Adipocyte (in vitro differentiated cells): ENCODE measurements at regions not wholly inside any gene's neighbourhood (a gene's known extent, or its start where the extent isn't known, plus 50 kb on each side); places are given as distances from the start of the nearest gene placed in this dataset.
A peak's percentile ranks its signal among the peaks of the same experiment; 100 is the strongest.

Experiments
- DNase-seq: peaks from one replicate; pipeline ENCODE4 v3.0.0-alpha.2; 2015; ENCODE audit warnings: low read depth
- H3K27me3 ChIP-seq: replicated peaks from 2 replicates; pipeline ENCODE4 v1.7.0; 2013; ENCODE audit warnings: mild to moderate bottlenecking, low read length, moderate library complexity; ENCODE audit not compliant: control insufficient read depth, insufficient read depth
- H3K36me3 ChIP-seq: 2 replicates; pipeline ENCODE4 v1.7.0; 2013; ENCODE audit warnings: low read length, mild to moderate bottlenecking, moderate library complexity; ENCODE audit not compliant: control insufficient read depth, insufficient read depth, severe bottlenecking
- H3K4me1 ChIP-seq: 2 replicates; pipeline ENCODE4 v1.7.0; 2013; ENCODE audit warnings: mild to moderate bottlenecking, low read length, moderate library complexity; ENCODE audit not compliant: control insufficient read depth, insufficient read depth
- H3K4me3 ChIP-seq: 2 replicates; pipeline ENCODE4 v1.7.0; 2013; ENCODE audit warnings: mild to moderate bottlenecking, low read length, moderate library complexity
- H3K9ac ChIP-seq: 2 replicates; pipeline ENCODE4 v1.7.0; 2013; ENCODE audit warnings: mild to moderate bottlenecking, low read length, moderate library complexity
- H3K9me3 ChIP-seq: 2 replicates; pipeline ENCODE4 v1.7.0; 2013; ENCODE audit warnings: mild to moderate bottlenecking, low read length, moderate library complexity; ENCODE audit not compliant: control insufficient read depth

DNA sequence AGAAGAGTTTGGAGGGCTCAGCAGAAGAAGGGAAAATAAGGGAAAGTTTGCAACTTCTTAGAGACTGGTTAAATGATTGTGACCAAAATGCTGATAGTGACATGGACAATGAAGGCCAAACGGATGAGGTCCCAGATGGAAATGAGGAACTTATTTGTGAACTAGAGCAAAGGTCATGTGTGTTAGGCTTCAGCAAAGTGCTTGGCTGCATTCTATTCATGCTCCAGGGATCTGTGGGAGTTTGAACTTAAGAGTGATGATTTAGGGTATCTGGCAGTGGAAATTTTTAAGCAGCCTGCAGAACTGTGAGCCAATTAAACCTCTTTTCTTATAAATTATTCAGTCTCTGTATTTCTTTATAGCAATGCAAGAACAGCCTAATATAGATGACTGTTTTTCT lies 88.9 kb upstream of the ARHGAP5 start:
- Histone ChIP-seq H3K27me3 (peaks cover 11% of the 10 kb centered on the region), H3K4me3 (no peak overlapping the region), H3K36me3 (no peaks in the 10 kb centered on the region), H3K4me1 (peaks cover 29% of the 10 kb centered on the region), H3K9ac (no peak overlapping the region), H3K9me3 (peaks cover 28% of the 10 kb centered on the region)
- no peak for DNase-seq

DNA sequence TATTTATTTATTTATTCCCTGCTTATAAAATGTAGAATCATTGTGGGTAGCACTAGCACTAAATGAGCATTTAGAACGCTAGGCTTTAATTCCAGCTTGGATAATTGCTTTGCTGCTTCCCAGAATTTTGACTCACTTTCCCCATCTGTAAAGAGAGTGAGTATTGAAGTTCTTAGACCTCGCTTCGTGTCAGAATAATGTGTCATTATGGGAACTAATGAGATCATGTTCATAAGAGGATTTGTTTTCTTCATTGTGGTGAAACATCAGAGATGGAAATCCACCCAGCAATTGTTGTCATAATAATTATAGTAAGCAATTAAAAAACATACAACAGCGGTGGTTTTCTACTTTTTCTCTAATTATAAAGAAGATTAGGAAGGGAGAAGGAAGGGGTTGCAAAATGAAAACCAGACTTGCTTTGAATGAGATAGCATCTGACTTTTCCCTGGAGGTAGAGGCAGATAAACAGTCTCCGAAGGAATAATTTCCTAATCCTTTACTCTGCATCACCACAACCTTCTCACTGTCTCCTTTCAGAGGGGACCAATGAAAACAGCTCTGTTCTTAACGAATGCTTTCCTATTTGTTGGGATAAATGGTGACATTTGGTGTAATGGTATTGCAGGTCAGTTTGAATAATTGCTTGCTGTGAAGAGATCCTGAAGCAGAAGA lies 86.8 kb upstream of the ARHGAP5 start:
- Histone ChIP-seq H3K36me3 (no peaks in the 10 kb centered on the region), H3K9ac (no peak overlapping the region), H3K4me1 (peaks cover 32% of the 10 kb centered on the region), H3K9me3 (peaks cover 20% of the 10 kb centered on the region), H3K27me3 (no peaks in the 10 kb centered on the region), H3K4me3 (peak overlapping the region; percentile 5)
- no peak for DNase-seq

DNA sequence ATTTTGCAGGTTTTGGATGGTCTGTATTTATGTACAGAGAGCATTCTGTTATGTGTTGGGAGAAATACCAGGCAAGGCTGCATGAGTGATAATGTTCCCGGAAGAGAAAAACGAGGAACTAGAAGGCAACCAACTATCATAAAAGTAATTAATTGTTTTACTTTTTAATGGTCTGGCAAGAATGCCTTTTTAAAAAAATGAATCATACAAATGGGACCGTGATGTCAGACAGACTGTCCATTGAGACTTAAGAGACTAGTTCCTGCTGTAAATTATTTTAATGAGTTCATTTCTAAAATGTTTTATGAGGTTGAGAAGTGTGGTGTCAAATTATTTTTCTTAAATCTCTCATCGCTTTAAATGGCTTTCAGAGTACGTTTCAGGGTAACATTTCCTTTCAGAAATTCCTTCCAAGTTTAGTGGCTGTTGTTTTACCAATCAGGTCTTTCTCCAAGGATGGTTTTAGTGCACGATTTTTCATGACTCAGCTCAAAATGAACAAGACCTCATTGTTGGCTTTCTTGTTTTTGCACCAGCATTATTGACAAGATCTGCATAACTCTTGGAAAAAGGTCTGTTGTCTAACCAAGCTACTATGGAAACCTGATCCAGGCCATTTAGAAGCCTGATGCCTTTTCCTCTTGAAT lies 86.1 kb upstream of the ARHGAP5 start:
- Histone ChIP-seq H3K9me3 (peaks cover 14% of the 10 kb centered on the region), H3K36me3 (no peaks in the 10 kb centered on the region), H3K9ac (no peak overlapping the region), H3K27me3 (no peaks in the 10 kb centered on the region), H3K4me1 (peaks cover 32% of the 10 kb centered on the region), H3K4me3 (peak overlapping the region; percentile 5)
- no peak for DNase-seq

DNA sequence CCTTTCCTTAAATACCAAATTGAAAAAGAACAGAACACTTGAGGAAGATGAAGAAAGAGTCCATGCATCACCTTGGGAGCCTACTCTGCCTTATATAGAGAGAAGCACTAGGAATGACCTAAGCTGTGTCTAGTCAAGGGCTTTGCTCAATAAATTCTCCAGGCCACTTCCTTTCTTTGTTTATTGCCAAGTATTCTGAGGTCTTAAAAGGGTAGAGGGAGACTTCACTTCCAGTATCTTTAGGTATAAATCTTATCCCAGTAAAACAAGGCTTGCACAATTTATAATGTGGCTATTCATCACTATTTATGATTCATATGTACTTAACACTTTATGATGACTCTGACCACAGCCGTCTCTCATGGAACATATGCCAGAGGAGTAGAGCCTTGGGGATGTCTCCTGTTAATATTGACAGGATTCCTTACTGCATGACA lies 85.1 kb upstream of the ARHGAP5 start:
- no peak for DNase-seq
- Histone ChIP-seq H3K9ac (no peak overlapping the region), H3K9me3 (peaks cover 4% of the 10 kb centered on the region), H3K4me1 (peaks cover 36% of the 10 kb centered on the region), H3K27me3 (no peaks in the 10 kb centered on the region), H3K4me3 (no peak overlapping the region), H3K36me3 (no peaks in the 10 kb centered on the region)

DNA sequence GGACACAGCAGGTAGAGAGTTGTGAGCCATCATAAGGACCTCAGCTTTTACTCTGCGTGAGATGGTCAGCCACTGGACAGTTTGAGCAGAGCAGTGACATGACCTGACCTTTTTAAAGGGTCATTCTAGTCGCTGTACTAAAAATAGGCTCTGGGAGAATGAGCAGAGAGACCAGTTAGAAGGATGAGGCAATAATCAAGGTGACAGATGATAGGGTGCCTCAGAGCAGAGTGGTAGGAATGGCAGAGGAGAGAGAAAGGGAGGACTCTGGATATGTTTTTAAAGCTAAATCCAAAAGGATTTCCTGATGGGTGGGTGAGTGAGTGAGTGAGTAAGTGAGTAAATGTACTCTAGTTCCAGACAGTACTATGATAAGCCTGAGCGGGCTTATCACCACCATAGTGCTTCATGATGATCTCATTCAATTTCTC lies 83.6 kb upstream of the ARHGAP5 start:
- no peak overlapping the region for H3K4me3 ChIP-seq
- peaks cover 47% of the 10 kb centered on the region for H3K4me1 ChIP-seq
- no peaks in the 10 kb centered on the region for H3K27me3 ChIP-seq
- no peaks in the 10 kb centered on the region for H3K9me3 ChIP-seq
- DNase-seq, result no peak
- H3K9ac ChIP-seq, result no peak overlapping the region
- H3K36me3 ChIP-seq, result no peaks in the 10 kb centered on the region

DNA sequence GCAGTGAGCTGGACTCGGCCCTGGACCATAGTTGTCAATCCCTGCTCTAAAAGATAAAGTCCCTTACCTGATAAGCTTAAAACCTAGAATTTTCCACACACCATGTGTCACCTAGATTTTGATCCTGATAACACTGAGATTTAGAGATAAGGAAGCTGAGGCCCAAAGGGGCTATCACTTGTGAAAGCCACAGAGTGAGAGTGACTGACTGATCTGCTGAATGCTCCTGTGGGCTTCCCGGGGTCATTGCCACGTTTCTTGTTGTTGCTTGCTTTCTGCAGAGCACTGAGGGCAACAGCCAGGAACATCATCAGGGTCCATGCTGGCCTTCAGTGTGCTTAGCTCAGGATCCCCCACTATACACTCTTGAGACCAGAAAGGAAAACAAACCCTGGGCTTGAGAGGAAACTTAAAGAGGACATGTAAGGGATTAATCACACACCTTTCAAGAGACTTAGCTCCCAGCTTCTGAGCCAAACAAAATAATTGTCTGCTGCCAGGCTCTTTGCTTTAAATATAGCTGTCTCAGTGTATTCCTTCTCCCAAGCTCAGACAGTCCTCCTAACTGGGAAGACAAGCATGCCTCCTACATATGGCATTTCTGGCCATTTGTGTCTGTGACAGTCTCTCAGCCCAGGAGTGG lies 82.6 kb upstream of the ARHGAP5 start:
- no peak overlapping the region for H3K9ac ChIP-seq
- no peaks in the 10 kb centered on the region for H3K27me3 ChIP-seq
- DNase-seq, result no peak
- H3K4me1 ChIP-seq, result peaks cover 50% of the 10 kb centered on the region
- H3K9me3 ChIP-seq, result no peaks in the 10 kb centered on the region
- no peak overlapping the region for H3K4me3 ChIP-seq
- no peaks in the 10 kb centered on the region for H3K36me3 ChIP-seq

DNA sequence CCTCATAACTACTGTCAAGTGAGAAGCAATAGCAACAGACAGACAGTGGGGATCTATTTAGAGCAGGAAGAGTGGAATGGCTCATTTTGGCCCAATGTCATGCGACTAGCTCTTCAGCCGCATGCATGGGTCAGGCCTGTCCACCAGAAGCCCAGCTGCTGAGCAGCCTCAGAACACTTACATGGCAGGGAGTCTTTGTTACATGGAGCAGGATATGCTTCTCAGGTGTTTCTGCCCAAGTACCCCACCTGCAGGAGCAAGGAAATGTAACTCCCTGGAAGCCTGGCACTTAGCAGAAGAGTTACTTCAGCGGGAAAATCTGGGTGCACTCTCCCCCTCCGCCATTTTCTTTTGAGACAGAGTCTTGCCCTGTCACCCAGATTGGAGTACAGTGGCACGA lies 73.5 kb upstream of the ARHGAP5 start:
- Histone ChIP-seq H3K4me3 (no peak overlapping the region), H3K4me1 (peaks cover 9% of the 10 kb centered on the region), H3K9me3 (no peaks in the 10 kb centered on the region), H3K9ac (no peak overlapping the region), H3K36me3 (no peaks in the 10 kb centered on the region), H3K27me3 (peaks cover 29% of the 10 kb centered on the region)
- no peak for DNase-seq

DNA sequence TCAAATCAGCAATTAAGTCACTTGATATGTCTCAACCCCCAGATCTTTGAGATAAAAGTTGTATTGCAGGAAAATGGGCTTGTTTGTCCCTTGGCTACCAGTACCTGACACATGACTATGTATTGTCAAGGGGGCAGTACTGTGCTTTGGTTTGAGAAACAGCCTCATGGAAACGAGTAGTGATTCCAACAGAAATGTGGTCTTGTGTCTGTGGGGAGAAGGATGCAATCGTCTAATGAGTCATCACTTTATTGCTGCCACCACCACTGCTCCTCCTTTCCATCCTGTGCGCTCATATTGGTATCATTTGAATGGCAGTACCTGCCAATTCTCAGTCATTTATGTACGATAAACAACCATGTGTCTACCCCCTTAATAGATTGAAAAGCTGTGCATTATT lies 72.8 kb upstream of the ARHGAP5 start:
- Histone ChIP-seq H3K27me3 (peaks cover 29% of the 10 kb centered on the region), H3K4me1 (peaks cover 7% of the 10 kb centered on the region), H3K36me3 (no peaks in the 10 kb centered on the region), H3K4me3 (no peak overlapping the region), H3K9me3 (no peaks in the 10 kb centered on the region), H3K9ac (no peak overlapping the region)
- DNase-seq, result no peak

DNA sequence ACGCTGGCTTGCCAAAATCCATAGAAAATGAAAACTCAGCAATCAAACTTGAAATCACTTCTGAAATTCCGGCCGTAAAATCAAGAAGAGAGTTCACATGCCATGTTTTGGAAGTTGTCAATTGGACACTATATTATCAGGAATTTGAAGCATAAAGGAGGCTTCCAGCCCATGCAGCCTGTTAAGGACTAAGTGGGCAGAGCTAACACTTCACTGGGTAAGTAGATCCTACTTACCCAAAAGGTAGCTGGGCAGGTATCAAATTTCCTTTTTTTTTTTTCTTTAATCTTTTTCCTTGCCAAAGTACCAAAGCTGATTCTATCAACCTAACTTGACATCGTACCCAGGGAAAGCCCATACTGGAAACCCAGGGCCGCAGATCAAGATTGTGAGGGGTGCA lies 71.5 kb upstream of the ARHGAP5 start:
- Histone ChIP-seq H3K27me3 (peaks cover 20% of the 10 kb centered on the region), H3K4me3 (no peak overlapping the region), H3K36me3 (no peaks in the 10 kb centered on the region), H3K9me3 (no peaks in the 10 kb centered on the region), H3K4me1 (peaks cover 8% of the 10 kb centered on the region), H3K9ac (no peak overlapping the region)
- DNase-seq, result no peak

DNA sequence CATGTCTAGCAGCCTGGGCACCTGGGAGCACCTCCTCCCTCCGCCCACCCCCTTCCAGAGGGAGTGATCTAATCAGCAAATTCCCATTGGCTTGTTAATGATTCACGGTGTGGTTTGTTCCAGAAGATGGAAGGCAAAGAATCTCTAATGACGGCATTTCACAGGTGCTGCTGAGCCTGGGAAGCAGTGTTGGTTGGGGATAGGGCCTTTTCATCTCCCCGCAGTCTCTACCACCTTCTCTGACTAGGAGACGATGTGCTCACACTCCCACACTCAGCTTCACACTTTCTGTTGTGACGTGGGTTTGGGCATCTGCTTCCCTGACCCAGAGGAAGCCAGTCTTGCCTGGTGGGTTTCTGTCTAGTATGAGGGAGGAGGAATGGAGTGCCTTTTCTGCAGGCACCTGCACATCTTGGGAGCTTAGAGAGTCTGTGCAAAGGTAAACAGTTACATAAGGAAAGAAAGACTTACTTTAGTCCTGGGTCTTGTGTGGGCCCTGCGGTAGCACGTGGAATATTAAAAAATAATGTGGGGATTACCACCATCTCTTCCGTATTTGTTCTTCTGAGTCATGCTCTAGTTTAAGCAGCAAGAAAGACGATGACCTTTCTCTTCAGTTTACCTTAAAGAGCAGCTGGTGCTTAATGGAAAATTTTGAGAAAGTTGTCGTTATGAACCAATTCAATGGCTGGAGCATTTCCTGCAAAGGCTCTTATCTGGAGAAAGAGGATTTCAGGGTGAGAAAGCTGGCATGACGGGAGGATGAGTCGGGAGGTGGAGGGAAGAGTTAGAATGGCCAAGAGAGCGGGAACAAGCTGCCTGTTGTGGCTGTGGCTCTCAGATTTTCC lies 70.6 kb upstream of the ARHGAP5 start:
- H3K36me3 ChIP-seq, result no peaks in the 10 kb centered on the region
- peaks cover 16% of the 10 kb centered on the region for H3K4me1 ChIP-seq
- H3K4me3 ChIP-seq, result no peak overlapping the region
- no peak overlapping the region for H3K9ac ChIP-seq
- peaks cover 19% of the 10 kb centered on the region for H3K27me3 ChIP-seq
- DNase-seq, result no peak
- no peaks in the 10 kb centered on the region for H3K9me3 ChIP-seq
